Left ventricle myocardium inferior (tissue), 1 donor: ENCODE measurements at regions not wholly inside any gene's neighbourhood (a gene's known extent, or its start where the extent isn't known, plus 50 kb on each side); places are given as distances from the start of the nearest gene placed in this dataset.

Experiments
- DNase-seq: peaks from one replicate; pipeline ENCODE4 v3.0.0-alpha.2; 2020
- H3K27ac ChIP-seq: fragments of 200-600 bp; replicated peaks from 2 replicates; pipeline ENCODE4 v1.8.0; 2021
- H3K27me3 ChIP-seq: fragments of 200-600 bp; 2 replicates; pipeline ENCODE4 v1.8.0; 2021; ENCODE audit warnings: low read depth
- H3K36me3 ChIP-seq: fragments of 200-600 bp; 2 replicates; pipeline ENCODE4 v1.8.0; 2021
- H3K4me1 ChIP-seq: fragments of 200-600 bp; 2 replicates; pipeline ENCODE4 v1.8.0; 2021
- H3K4me3 ChIP-seq: fragments of 200-600 bp; 2 replicates; pipeline ENCODE4 v1.8.0; 2021; ENCODE audit warnings: mild to moderate bottlenecking, moderate library complexity
- H3K9me3 ChIP-seq: fragments of 200-600 bp; replicated peaks from 2 replicates; pipeline ENCODE4 v1.8.0; 2021
- CTCF ChIP-seq: fragments of 200-600 bp; IDR thresholded peaks from 2 replicates; pipeline ENCODE4 v1.8.0; 2021; ENCODE audit warnings: antibody characterized with exemption, mild to moderate bottlenecking, borderline replicate concordance
- intact Hi-C: fragments of 100-400 bp; cut with micrococcal nuclease; formaldehyde crosslinking; loops from one replicate; pipeline ENCODE4 v1.11.0; 2022
- donor health status: DM: no; HTN: yes; CAD: no; lungs with severe emphysema.

- no peak for TF ChIP-seq CTCF
- no peak for DNase-seq
Observed at GRCh38 chr5:155587458-155587857, 573.9 kb downstream of the KIF4B start.

GRCh38 chr5:155591273-155591672 is 577.7 kb downstream of the KIF4B start:
- H3K36me3 ChIP-seq = no peaks in the 10 kb centered on the region
- TF ChIP-seq CTCF = no peak
- no peak overlapping the region for H3K27ac ChIP-seq
- H3K9me3 ChIP-seq = no peaks in the 10 kb centered on the region
- H3K4me3 ChIP-seq = no peak overlapping the region
- DNase-seq = no peak
- intact Hi-C loops = no loop called here
- H3K27me3 ChIP-seq = no peaks in the 10 kb centered on the region
- no peaks in the 10 kb centered on the region for H3K4me1 ChIP-seq

More at GRCh38 chr5:155587458-155587857, 573.9 kb downstream of the KIF4B start:
- H3K27ac ChIP-seq = no peak overlapping the region
- H3K9me3 ChIP-seq = no peaks in the 10 kb centered on the region
- no peak overlapping the region for H3K4me3 ChIP-seq
- no peaks in the 10 kb centered on the region for H3K27me3 ChIP-seq
- H3K36me3 ChIP-seq = no peaks in the 10 kb centered on the region
- intact Hi-C loops = no loop called here
- H3K4me1 ChIP-seq = peaks cover 8% of the 10 kb centered on the region

- DNase-seq = no peak
- no peak for TF ChIP-seq CTCF
Observed at GRCh38 chr5:155594270-155594669, 580.7 kb downstream of the KIF4B start.

GRCh38 chr5:155595791-155596190 is 582.2 kb downstream of the KIF4B start:
- intact Hi-C loops = no loop called here
- no peak for DNase-seq
- TF ChIP-seq CTCF = no peak
- Histone ChIP-seq H3K27me3 (no peaks in the 10 kb centered on the region), H3K4me1 (no peaks in the 10 kb centered on the region), H3K27ac (no peak overlapping the region), H3K4me3 (no peak overlapping the region), H3K36me3 (no peaks in the 10 kb centered on the region), H3K9me3 (no peaks in the 10 kb centered on the region)

More at GRCh38 chr5:155594270-155594669, 580.7 kb downstream of the KIF4B start:
- Histone ChIP-seq H3K27ac (no peak overlapping the region), H3K36me3 (no peaks in the 10 kb centered on the region), H3K4me3 (no peak overlapping the region), H3K27me3 (no peaks in the 10 kb centered on the region), H3K9me3 (no peaks in the 10 kb centered on the region), H3K4me1 (no peaks in the 10 kb centered on the region)
- intact Hi-C loops = no loop called here

GRCh38 chr5:155598552-155598951 is 585.0 kb downstream of the KIF4B start:
- H3K4me3 ChIP-seq = no peak overlapping the region
- H3K27ac ChIP-seq = no peak overlapping the region
- TF ChIP-seq CTCF = no peak
- no peaks in the 10 kb centered on the region for H3K9me3 ChIP-seq
- no peaks in the 10 kb centered on the region for H3K4me1 ChIP-seq
- H3K27me3 ChIP-seq = no peaks in the 10 kb centered on the region
- no peak for DNase-seq
- intact Hi-C loops = no loop called here
- H3K36me3 ChIP-seq = no peaks in the 10 kb centered on the region

- Histone ChIP-seq H3K9me3 (no peaks in the 10 kb centered on the region), H3K4me3 (no peak overlapping the region), H3K27ac (no peak overlapping the region), H3K27me3 (no peaks in the 10 kb centered on the region), H3K36me3 (no peaks in the 10 kb centered on the region), H3K4me1 (no peaks in the 10 kb centered on the region)
- intact Hi-C loops = no loop called here
- no peak for DNase-seq
- no peak for TF ChIP-seq CTCF
Observed at GRCh38 chr5:155605920-155606319, 592.4 kb downstream of the KIF4B start.
